GM04504 (cell line): ENCODE measurements at regions not wholly inside any gene's neighbourhood (a gene's known extent, or its start where the extent isn't known, plus 50 kb on each side); places are given as distances from the start of the nearest gene placed in this dataset.

ENCODE experiments used
- DNase-seq: peaks from one replicate; pipeline ENCODE4 v3.0.0-alpha.2; 2012; ENCODE audit warnings: low read depth

GRCh38 chr2:39514825-39515224 is 77.7 kb upstream of the MAP4K3 start:
- DNase-seq: no peak

- no peak for DNase-seq
These were observed 78.3 kb upstream of the MAP4K3 start for GRCh38 chr2:39515273-39515896.

GRCh38 chr2:39515897-39516346 is 78.8 kb upstream of the MAP4K3 start:
- DNase-seq: no peak

GRCh38 chr2:39516347-39517101 is 79.4 kb upstream of the MAP4K3 start:
- DNase-seq: no peak

GRCh38 chr2:39517102-39517436 is 80.0 kb upstream of the MAP4K3 start:
- no peak for DNase-seq

- no peak for DNase-seq
These were observed 80.5 kb upstream of the MAP4K3 start for GRCh38 chr2:39517622-39518021.

GRCh38 chr2:39519886-39520285 is 82.8 kb upstream of the MAP4K3 start:
- no peak for DNase-seq

- DNase-seq: no peak
These were observed 84.9 kb upstream of the MAP4K3 start for GRCh38 chr2:39521876-39522517.

GRCh38 chr2:39522518-39522877 is 85.4 kb upstream of the MAP4K3 start:
- DNase-seq: no peak

GRCh38 chr2:39523308-39524044 is 86.4 kb upstream of the MAP4K3 start:
- DNase-seq: no peak

- DNase-seq: no peak
These were observed 87.0 kb upstream of the MAP4K3 start for GRCh38 chr2:39524061-39524460.

- no peak for DNase-seq
These were observed 87.9 kb upstream of the MAP4K3 start for GRCh38 chr2:39524756-39525635.

GRCh38 chr2:39525636-39526412 is 88.7 kb upstream of the MAP4K3 start:
- DNase-seq: no peak

GRCh38 chr2:39528701-39529100 is 91.6 kb upstream of the MAP4K3 start:
- DNase-seq: no peak

- no peak for DNase-seq
These were observed 92.8 kb upstream of the MAP4K3 start for GRCh38 chr2:39529836-39530235.

GRCh38 chr2:39530411-39530866 is 93.4 kb upstream of the MAP4K3 start:
- DNase-seq: peak; percentile 53

- no peak for DNase-seq
These were observed 94.2 kb upstream of the MAP4K3 start for GRCh38 chr2:39531220-39531777.

- DNase-seq: no peak
These were observed 95.8 kb upstream of the MAP4K3 start for GRCh38 chr2:39532933-39533332.

GRCh38 chr2:39534095-39534711 is 97.1 kb upstream of the MAP4K3 start:
- DNase-seq: no peak

GRCh38 chr2:39535636-39536185 is 98.6 kb upstream of the MAP4K3 start:
- no peak for DNase-seq
